Endothelial cell (in vitro differentiated cells): ENCODE measurements at regions not wholly inside any gene's neighbourhood (a gene's known extent, or its start where the extent isn't known, plus 50 kb on each side); places are given as distances from the start of the nearest gene placed in this dataset.

Experiments used
- DNase-seq: peaks from one replicate; pipeline ENCODE4 v3.0.0; 2021; ENCODE audit warnings: low spot score
- H3K27ac Mint-ChIP-seq: one replicate; pipeline ENCODE4 v1.8.0; 2021; ENCODE audit warnings: mixed read lengths, inconsistent platforms; ENCODE audit not compliant: unreplicated experiment
- H3K27me3 Mint-ChIP-seq: one replicate; pipeline ENCODE4 v1.8.0; 2021; ENCODE audit warnings: mild to moderate bottlenecking, moderate library complexity, mixed read lengths, inconsistent platforms; ENCODE audit not compliant: unreplicated experiment
- H3K36me3 Mint-ChIP-seq: one replicate; pipeline ENCODE4 v1.8.0; 2021; ENCODE audit warnings: mild to moderate bottlenecking, low read depth, mixed read lengths, inconsistent platforms; ENCODE audit not compliant: unreplicated experiment
- H3K4me1 Mint-ChIP-seq: one replicate; pipeline ENCODE4 v1.8.0; 2021; ENCODE audit warnings: mild to moderate bottlenecking, mixed read lengths, inconsistent platforms; ENCODE audit not compliant: unreplicated experiment
- H3K4me3 Mint-ChIP-seq: one replicate; pipeline ENCODE4 v1.8.0; 2021; ENCODE audit warnings: mild to moderate bottlenecking, mixed read lengths, inconsistent platforms; ENCODE audit not compliant: unreplicated experiment
- H3K9me3 Mint-ChIP-seq: one replicate; pipeline ENCODE4 v1.8.0; 2021; ENCODE audit warnings: mixed read lengths, inconsistent platforms; ENCODE audit not compliant: unreplicated experiment
- TF ChIP-seq, protein P1 (sequence below): fragments of 200-600 bp; sonication (generic); IDR thresholded peaks from one replicate; pipeline ENCODE4 v1.5.0; 2021; ENCODE audit warnings: antibody characterized with exemption; ENCODE audit not compliant: unreplicated experiment

DNA sequence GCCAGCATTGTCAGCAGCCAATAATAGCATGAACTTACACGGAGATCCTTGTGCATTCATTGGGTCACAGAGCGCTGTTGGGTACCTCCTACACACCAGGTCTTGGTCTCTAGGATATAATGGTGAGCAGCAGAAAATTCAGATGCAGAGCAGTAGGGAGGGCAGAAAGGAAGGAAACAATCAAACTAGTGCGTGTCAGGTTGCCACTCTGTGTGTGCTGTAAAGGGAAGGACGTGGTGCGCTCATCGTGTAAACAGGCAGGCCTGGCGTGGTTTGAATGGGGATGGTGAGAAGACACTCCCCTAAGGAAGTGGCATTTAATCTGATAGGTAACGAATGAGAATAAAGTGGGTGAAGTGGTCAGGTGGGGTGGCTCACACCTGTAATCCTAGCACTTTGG lies 336.4 kb downstream of the CDH26 start:
- TF ChIP-seq, protein P1, sequence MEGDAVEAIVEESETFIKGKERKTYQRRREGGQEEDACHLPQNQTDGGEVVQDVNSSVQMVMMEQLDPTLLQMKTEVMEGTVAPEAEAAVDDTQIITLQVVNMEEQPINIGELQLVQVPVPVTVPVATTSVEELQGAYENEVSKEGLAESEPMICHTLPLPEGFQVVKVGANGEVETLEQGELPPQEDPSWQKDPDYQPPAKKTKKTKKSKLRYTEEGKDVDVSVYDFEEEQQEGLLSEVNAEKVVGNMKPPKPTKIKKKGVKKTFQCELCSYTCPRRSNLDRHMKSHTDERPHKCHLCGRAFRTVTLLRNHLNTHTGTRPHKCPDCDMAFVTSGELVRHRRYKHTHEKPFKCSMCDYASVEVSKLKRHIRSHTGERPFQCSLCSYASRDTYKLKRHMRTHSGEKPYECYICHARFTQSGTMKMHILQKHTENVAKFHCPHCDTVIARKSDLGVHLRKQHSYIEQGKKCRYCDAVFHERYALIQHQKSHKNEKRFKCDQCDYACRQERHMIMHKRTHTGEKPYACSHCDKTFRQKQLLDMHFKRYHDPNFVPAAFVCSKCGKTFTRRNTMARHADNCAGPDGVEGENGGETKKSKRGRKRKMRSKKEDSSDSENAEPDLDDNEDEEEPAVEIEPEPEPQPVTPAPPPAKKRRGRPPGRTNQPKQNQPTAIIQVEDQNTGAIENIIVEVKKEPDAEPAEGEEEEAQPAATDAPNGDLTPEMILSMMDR, result no peak

DNA sequence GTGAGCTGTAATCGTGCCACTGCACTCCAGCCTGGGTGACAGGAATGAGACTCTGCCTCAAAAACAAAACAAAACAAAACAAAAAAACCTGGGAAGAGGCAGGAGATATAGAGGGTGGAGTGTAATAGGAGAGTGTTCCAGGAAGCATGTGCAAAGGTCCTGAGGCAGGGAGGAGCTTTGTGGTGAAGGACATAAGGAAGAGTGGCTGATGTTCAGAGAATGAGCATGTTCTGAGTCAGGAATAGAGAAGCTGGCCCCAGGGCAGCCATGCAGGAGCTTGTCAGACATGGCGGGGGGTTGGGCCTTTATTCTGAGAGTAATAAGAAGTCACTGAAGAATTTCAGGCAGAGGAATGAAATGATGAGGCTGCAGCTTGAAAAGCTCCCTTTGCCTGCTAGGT lies 337.0 kb downstream of the CDH26 start:
- Mint-ChIP-seq H3K36me3 (peaks cover 4% of the 10 kb centered on the region), H3K27ac (no peak overlapping the region), H3K4me3 (no peak overlapping the region), H3K9me3 (no peaks in the 10 kb centered on the region), H3K27me3 (peaks cover 3% of the 10 kb centered on the region), H3K4me1 (peaks cover 9% of the 10 kb centered on the region)
- TF ChIP-seq, protein P1, result no peak
- no peak for DNase-seq

More for the DNA sequence above, 336.4 kb downstream of the CDH26 start:
- Mint-ChIP-seq H3K27ac (no peak overlapping the region), H3K9me3 (no peaks in the 10 kb centered on the region), H3K27me3 (peaks cover 3% of the 10 kb centered on the region), H3K36me3 (peaks cover 4% of the 10 kb centered on the region), H3K4me1 (peaks cover 9% of the 10 kb centered on the region), H3K4me3 (no peak overlapping the region)
- DNase-seq, result no peak

- Mint-ChIP-seq H3K9me3 (no peaks in the 10 kb centered on the region), H3K4me3 (no peak overlapping the region), H3K27ac (no peak overlapping the region)
Measured at GRCh38 chr20:60297649-60298048, 339.4 kb downstream of the CDH26 start.

DNA sequence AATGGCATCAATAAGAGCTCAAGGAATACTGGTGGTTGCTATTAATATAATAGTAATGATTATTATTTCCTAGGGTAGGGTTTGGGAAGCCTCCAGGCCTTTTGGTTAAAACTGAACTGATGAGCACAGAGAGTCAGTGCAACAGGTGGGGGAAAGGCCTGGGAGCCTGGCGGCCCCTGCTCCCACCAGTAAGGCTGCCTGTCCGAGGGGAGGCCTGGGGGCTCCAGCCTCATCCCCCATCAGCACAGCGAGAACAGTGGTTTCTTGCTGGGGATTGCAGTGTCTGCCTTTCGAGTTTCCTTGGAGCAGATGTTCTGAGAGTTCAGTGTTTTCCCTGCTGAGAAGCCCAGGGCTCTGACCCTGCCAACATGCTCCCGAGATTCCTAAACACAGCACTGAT lies 340.4 kb downstream of the CDH26 start:
- Mint-ChIP-seq H3K9me3 (no peaks in the 10 kb centered on the region), H3K4me1 (no peaks in the 10 kb centered on the region), H3K4me3 (no peak overlapping the region), H3K27me3 (peaks cover 2% of the 10 kb centered on the region), H3K36me3 (no peaks in the 10 kb centered on the region), H3K27ac (no peak overlapping the region)
- DNase-seq, result no peak
- TF ChIP-seq, protein P1, result no peak

More at GRCh38 chr20:60297649-60298048, 339.4 kb downstream of the CDH26 start:
- Mint-ChIP-seq H3K27me3 (peaks cover 2% of the 10 kb centered on the region), H3K36me3 (no peaks in the 10 kb centered on the region), H3K4me1 (no peaks in the 10 kb centered on the region)
- TF ChIP-seq, protein P1, result no peak
- DNase-seq, result no peak

DNA sequence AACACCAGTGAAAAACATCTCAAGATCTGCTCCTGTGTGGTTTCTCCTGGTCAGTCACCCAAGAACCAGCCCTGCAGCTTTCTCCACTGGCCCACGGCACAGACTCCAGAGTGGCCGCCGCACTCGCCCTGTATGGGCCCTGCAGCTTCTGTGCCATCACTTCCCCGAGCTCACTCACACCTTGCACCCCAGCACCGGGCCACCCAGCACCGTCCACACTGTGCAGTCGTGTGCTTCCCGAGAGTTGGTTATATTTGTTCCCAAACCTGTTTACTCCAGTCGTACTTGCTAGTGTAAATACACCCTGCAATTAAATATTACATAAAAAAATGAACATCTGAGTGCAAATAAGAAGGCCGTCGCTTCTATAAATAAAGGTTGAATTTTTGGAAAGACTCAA lies 341.7 kb downstream of the CDH26 start:
- H3K9me3 Mint-ChIP-seq, result no peaks in the 10 kb centered on the region
- no peak overlapping the region for H3K27ac Mint-ChIP-seq
- H3K36me3 Mint-ChIP-seq, result no peaks in the 10 kb centered on the region
- peaks cover 2% of the 10 kb centered on the region for H3K27me3 Mint-ChIP-seq
- H3K4me3 Mint-ChIP-seq, result no peak overlapping the region
- H3K4me1 Mint-ChIP-seq, result no peaks in the 10 kb centered on the region
- TF ChIP-seq, protein P1, result no peak
- no peak for DNase-seq
